ENCODE measurements at regions not wholly inside any gene's neighbourhood (a gene's known extent, or its start where the extent isn't known, plus 50 kb on each side); places are given as distances from the start of the nearest gene placed in this dataset.

DNA sequence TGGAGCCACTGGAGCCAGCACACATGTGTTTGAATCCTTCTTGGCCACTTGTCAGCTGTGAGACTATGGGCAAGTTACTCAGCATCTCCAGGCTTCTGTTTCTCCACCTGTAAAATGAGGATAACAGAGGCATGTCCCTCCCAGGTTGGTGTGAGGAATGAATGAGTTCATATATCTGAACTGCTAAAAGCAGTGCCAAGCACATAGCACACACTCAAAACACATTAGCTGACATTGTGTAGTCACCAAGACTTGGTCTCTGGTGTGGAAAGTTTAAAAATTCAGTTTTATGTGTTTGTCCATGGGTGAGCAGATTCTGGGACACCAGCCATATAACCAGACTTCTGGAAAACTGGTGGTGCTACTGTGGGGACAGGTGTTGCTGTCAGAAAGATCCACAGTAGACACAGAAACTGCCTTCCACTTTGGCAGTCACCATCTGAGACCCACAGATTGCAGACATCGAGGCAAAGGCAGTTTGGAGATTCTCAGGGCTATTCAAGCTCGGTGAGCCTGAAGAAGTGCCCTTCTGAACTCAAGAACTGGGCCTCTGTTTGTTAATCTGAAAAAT lies 115.8 kb downstream of the MRPL14 start:
- no peak for ATAC-seq

DNA sequence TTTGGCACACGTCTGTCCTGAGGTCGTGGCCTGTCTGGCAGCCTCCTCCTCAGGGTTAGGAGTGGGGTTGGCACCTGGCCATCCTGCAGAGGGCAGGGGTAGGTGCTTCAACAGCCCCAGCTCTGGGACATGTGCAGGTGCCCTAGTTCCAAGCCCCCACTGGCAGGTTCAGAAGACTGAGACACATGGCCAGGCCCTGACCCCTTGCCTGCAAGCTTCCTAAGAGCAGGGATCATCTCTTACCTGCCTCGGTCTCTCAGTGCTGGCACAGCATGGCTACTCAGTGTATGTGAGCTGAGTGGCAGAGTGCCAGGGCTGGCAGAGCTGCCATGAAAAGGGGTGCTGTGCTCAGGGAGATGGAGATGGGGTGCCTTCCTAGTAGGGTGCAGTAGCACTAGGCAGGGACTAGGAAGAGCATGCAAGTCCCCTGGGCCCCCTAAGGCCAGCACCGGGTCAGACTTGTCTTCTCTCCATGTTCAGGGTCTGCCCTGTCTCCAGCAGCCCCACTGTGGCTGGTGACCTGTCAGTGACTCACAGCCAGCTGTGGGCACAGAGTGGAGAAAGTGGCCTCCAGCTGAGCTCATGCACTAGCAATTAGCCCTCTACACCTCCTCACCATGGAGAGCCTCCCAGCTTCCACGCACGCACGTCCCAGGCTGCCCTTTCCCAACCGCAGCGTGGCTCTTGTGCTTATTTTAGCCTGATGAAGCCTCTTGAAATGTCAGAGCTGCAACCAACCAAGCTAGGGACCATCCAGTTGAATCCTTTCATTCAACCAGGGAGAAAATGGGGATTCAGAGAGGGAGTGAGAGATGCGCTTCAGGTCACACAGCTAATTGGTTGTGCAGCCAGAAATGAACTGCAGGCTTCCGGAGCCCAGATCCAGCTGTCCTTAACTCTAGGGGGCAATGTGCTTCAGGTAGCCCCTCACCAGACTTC lies 116.6 kb downstream of the MRPL14 start:
- ATAC-seq, result peak; percentile 30

DNA sequence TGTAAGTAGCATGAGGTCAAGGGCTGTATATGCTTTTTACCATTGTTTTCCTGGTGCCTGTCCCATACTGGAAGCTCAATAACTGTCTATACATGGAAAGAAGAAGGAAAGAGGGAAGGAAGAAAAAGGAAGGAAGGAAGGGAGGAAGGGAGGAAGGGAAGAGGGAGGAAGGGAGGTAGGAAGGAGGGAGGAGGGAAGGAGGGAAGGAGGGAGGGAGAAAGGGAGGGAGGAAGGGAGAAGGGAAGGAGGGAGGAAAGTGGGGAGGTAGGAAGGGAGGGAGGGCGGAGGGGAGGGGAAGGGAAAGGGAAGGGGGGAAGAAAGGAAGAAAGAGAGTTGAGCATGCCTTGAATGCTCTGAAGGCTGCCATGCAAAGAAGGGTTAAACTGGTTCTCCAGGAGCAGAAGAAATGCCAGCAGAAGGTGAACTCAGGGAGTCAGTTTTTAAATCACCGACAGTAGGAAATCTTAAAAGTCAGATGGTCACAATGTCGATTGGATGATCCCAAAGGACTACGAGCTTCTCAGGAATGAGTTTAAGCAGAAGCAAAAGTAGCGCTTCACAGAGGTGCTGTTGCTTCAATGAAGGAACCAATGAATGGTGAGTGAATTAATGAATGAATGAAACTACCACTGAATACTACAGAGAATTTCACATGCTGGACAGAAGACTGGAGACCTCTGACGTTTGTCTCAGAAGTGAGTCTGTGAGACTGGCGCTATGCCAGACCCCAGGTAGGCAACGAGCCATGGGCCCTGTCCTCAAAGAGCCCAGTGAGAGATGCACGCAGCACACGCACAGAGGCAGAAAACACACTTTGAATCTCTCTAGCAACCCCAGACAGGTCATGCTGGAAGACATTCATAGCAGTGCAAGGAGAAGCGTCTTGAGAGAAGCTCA lies 117.6 kb downstream of the MRPL14 start:
- no peak for ATAC-seq

DNA sequence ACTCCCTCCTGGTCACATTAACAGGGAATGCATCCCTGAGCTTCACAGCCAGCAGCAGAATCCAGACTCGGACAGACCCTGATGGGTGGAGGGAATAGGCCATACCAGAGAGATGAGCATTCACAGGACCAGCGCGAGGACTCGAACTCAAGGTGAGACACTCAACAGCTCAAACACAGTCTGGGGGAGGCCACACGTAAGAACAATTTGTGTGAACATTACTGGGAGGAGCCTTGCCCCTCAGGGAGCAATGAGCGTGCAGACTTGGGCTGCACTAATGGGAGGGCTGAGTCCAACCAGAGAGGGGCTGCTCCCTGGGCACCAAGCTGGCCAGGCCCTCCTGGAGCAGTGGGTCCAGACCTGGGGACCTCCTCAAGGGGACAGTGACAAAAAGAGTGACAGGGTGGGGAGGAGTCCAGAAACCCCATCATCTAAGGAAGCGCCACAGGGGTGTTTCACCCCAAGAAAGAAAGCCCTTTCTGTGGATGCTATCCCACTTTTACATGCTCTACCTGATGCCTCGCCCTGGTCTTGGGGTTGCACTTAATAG lies 118.4 kb downstream of the MRPL14 start:
- ATAC-seq, result no peak

DNA sequence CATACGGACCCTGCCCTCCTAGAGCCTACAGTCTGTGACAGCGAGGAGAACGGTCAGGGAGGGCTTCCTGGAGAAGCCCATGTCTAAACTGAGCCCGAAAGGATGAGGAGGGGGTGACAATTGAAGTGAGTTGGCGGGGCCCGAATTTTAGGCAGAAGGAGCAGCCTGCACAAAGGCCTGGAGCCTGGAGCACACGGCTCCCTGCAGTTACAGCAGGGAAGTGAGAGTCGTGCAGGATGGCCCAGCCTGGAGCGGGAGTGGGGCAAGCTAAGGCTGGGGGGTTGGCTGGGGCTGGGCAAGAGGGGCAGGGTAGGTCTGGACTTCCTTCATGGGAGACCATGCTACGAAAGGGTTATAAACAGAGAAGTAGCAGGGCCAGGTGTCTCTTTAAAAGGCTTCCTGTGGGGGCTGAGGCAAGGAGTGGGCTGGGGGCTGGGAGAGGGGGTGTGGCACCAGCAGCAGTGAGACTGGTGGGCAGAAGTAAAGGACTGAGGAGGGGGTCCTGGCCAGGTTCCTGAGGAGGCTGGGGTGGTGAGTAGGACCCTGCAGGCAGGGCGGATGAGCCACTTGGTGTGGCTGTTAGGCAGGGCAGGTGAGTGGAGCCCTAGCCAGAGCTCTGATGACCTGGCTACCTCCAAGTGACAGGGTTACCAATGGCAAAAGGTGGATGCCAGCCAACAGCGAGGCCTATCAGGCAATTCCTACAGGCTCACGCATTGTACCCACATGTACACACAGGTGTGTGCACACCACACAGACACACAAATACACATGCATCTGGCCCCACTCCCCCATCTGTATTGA lies 119.2 kb downstream of the MRPL14 start:
- ATAC-seq, result no peak

DNA sequence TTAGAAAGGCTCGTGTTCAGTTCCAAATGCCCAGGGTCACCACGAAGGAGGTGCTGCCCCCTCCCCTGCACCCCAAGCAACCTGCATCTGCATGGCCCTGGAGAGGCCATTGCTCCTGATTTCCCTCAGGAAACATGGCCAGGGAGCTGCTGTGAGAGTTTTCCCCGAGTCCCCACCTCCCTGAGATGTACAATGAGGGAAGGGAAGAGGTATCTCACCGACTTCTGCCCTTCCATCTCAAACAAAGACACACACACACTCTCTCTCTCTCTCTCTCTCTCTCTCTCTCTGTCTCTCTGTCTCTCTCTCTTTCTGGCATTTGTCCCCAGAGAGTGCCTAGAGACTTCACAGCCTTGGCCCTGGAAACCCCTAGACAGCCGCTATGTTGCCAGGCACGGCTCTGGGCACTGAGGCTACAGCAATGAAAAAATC lies 120.4 kb downstream of the MRPL14 start:
- no peak for ATAC-seq

DNA sequence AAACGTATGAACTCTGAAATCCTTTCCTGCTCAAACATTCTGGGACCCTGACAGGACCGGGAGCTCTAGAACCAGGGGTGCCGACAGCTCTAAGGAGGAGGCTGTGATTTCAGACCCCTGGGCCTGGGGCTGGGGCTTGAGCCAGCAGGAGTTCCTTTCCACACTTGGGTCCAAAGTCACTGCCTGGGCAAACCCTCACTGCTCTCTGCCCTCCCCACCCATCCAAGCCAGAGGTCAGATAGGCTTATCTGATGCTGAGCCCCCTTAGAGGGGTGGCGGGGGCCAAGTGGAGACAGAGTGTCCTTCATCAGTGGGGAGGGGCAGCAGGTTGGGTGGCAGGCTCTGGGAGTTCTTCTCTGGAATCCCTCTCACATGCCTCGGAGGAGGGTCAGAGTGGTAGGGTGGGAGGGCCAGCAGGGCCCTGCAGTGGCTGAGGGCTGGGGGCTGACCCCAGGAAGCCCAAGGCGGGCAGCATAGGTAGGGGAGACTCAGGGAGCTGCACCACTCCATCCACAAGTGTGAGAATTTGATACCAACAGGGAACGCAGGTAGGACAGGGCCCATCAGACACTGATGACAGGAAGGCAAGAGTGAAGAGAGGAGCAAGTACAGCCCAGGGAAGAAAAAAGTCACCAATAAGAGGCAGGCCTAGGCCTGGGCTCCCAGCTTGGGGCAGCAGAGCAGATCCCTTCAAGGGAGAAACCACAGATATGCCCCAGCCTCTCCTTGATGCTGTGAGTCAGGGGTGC lies 121.0 kb downstream of the MRPL14 start:
- no peak for ATAC-seq

DNA sequence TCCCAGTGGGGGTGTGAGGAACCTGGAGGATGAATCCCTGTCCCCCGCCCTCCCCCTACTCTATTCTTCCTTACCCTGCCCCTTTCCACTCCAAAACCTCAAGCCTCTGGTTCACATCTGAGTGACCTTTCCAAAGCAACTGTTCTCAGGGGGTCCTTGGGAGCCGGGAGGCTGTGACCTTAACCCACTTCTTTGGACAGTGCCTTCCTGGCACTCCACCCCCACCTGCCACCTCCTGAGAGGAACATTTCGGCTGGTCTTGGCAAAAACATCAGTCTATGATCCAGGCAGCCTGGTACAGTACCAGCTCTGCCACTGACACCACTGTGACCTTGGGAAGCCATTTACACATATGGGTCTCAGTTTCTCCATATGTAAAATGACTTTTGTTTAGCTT lies 121.7 kb downstream of the MRPL14 start:
- no peak for ATAC-seq

DNA sequence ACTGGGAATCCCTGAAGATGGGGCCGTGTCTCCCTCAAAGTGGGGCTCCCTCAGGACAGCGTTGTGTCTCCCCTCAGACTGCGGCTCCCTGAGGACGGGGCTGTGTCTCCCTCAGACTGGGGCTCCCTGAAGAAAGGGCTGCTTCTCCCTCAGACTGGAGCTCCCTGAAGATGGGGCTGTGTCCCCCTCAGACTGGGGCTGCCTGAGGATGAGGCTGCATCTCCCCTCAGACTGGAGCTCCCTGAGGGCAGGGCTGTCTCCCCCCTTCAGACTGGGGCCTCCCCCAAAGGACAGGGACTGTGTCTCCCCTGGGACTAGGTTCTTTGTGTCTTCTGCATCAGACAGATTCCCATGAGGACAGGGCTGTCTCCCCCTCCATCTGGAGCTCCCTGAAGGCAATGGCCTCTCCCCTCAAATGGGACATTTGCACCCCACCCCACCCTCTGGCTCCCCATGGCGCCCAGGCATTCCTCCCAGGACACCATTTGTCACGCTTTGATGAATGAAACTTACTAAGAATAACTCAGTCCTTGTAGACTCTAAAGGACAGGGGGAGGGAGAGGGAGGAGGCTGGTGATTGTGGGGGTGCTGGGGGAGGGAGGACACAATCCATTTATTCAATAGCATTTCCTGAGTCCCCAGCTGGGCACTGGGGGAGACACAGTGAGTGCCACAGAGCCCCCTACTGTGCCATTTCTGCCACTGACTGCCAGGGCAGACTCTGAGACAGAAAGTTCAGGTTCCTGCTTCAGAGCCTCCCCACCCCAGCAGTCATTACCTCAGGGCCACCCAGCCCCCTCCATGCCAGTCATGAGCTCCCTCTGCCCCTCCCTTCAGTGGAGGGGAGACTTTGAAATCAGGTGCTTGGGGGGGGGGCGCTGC lies 122.4 kb downstream of the MRPL14 start:
- no peak for ATAC-seq

DNA sequence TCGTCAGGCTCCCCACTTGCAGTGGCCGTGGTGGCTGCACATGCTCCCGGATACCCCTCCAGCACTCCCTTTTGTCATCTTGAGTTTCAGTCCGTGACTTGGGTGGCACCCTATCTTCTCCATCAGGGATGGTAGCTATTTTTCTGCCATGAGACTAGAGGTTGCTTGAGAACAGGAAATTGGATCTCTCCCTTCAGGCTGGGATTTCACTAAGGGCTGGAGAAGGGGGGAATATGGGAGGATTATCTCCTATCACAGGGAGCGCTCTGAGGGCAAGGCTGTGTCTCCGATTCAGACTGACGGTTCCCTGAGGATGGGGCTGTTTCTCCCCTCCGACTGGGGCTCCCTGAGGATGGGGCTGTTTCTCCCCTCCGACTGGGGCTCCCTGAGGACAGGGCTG lies 123.1 kb downstream of the MRPL14 start:
- ATAC-seq, result no peak

DNA sequence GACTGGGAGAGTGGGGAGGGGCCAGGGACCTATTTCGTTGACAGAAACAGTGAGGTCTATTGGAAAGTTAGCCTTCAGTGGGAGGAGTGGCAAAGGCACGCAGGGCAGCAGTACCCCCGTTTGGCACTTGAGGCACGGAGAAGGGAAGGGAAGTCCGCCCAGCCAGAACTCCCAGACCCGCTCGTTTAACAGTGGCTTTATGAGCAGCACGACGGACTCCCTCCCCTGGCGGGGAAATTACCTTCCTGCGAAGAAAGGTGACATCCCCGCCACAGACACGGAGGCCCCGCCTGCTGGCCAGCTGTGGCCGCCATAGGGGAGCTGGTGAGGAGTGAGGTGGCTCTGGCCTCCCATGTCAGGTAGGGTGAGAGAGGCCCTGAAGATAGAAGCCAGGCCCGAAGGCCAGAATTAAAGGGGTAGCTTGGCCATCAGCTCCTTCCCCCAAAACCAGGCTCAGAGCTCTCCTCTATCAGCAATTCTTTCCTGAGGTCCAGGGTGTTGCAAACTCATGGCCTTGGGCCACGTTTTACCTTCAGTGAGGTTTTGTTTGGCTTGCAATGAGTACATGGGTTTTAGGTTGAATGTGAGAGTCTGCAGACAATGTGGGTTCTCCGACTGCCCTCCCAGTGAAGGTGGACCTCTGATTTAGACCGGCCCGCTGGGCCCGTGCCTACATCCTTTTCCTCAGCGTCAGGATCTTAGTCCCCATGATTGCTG lies 123.7 kb downstream of the MRPL14 start:
- ATAC-seq, result no peak

DNA sequence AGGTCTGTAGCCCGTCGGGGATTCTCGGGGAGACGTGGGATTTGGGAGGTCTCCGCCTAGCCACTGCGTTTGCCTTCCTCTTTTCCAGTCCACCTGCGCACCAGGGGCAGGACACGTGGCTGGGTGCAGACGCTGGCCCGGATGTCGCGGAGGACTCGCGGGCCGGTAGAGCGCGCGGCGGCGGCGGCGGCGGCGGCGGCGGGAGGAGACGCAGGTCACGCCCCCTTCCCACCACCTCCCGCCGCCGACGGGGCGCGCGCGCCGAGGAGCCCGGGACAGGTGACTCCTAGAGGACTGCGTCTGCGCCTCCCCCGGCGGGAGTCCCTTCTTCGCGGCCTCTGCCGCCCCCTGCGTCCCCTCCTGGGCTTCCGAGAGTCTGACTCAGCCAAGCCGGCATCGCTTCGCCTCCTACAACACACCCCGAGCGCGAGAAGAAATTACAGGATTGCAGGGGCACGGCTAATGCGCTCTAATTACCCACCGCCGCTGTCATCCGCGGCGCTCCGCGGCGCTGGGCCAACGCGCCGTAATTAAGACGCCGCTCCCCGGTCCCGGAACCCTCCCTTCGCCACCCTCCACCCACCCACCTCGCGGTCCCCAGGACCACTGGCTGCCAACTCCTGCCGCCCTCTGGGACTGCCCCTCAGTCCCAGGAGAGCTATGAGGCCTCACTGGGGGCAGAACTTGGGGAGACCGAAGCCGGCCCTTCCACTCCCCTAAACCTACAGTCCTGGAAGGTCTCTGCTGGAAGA lies 124.5 kb downstream of the MRPL14 start:
- ATAC-seq, result peak; percentile 71

DNA sequence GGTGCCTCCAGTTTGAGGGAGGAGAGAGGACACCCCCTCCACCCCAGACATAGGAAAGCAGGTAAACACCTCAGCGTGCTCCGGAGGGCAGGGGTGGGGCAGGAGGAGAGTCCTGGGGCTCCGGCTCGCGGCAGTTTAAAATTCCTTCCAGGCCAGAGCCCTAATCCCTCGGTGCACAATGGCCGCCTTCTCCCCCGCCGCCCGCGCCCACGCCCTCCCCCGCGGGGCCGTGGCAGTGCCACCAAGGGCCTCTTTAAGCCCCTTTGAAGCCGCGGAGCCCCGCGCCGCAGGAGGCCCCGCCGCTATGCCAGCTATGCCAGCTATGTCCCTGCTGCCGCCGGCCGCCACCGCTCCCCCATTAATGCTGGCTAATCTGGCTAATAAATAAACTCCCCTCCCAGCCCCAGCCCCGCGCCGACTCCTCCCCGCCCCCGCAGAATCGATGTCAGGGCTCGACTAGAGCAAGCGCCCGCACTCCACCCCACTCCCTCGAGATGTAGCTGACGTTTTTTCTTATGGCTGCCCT lies 125.1 kb downstream of the MRPL14 start:
- peak; percentile 6 for ATAC-seq

DNA sequence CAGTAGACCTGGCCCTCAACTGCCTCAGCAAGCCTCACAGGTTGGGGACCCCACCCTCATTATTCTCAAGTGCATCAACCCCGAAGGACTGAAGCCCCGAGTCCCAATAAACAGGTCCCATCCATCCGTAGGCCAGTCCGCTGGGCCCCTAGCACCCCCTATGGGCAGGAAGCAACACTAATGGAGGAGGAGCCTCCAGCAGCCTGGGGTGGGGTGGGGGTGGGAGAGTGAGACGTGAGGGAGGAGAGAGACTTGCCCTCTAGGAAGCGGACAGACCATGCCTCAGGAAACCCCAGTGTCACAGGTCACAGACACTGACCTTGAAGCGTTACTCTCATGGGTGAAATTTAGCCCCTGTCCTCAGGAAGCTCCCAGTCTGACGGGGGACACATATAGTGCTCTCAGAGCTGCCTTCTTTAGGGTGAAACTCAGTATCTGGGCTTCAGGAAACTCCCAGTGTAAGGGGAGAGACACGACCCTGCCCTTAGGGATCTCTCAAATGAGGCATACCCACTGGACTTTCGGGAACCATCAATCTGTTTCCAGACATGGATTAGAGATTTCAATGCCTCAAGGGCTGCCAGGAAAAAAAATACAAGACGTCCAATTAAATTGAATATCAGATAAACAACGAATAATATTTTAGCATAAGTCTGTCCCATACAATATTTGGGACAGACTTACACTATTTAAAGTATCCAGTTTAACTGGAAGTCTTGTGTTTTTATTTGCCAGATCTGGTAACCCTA lies 125.8 kb downstream of the MRPL14 start:
- ATAC-seq, result peak; percentile 11

DNA sequence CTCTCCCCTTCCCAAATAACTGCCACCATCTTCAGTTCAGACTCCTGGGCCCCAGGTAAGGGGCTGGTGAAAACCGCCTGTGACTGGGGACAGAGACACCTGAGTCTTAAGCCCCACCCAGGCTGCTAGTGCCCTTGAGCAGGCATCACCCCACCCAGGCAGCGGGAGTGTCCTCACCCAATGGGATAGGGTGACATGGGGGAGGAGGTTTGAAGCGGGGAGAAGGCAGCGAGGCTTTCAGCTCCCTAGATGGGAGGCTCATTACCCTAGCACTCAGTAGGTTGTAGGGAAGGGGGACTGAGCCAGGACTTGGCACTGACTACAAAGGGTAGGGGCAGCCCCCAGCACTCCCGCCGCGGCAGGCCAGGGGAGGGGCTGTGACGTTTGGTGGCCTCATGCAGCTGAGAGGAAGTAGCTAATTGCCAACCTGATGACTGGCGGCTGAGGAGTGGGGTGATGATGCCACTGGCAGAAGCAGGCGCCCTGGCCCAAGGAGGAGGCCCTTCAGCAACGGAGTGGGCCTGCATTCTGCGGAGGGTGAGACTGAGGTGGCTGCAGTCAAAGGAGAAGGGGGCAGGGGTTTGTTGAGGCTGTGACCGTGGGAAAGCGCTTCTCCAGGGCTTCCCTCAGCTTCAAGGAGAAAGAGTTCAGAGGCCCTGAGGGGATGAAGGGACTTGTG lies 126.9 kb downstream of the MRPL14 start:
- ATAC-seq, result peak; percentile 21

DNA sequence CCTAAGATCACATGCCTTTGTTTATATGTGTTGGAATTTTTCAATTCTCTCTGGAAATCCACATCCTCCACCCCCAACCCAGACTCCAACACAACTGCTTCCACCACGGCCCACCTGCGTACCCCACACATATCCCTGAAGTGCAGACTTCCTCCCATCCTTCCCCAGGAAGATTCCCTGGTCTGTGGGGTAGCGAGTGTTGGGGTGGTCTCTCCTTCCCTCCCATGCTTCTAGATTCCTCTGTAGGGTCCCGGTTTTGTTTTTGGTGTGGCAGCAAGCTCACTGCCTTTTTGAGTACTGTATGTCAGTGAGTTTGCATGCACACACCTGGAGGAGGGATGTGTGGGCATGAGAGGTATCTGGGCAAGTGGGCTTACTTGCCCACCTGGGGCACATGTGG lies 127.6 kb downstream of the MRPL14 start:
- no peak for ATAC-seq

All from esophagus mucosa (tissue), 1 donor.